ENCODE measurements at regions not wholly inside any gene's neighbourhood (a gene's known extent, or its start where the extent isn't known, plus 50 kb on each side); places are given as distances from the start of the nearest gene placed in this dataset.

DNA sequence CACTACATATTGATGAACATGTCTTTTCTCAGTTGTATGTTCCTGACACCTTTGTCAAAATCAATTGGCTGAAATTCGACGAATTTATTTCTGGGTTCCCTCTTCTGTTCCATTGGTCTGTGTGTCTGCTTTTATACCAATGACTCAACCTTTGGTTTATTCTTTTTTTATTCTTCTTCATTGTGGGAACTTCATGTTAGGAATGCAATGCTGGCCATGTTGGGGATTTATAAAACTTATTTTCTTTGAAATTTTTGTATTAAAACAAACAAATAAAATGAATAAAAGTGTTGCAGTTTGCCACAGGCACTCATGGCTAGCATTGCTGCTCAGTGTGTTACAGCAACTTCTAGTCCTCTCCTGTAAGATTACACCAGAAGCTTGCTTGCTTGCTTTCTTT, 287.8 kb downstream of the DUSP10 start:
- intact Hi-C loops (cut with micrococcal nuclease): no loop called here

DNA sequence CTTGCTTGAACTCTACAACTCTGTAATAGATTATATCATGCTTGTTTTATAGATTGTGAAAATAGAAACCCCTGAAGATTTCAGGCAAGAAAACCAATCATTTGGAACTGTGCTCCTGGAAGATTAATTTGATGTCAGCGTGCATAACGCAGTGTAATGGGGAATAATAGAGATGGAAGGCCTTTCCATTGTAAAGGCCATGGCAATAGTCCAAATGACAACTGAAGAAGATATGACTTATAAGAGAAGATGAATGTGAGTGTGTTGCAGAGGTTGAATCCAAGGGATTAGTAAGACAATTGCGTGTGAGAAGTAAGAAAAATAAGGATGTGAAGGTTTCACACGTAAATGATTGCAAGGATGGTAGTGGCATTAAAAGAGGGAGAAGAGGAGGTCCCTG, 285.0 kb downstream of the DUSP10 start:
- intact Hi-C loops (cut with micrococcal nuclease): no loop called here

DNA sequence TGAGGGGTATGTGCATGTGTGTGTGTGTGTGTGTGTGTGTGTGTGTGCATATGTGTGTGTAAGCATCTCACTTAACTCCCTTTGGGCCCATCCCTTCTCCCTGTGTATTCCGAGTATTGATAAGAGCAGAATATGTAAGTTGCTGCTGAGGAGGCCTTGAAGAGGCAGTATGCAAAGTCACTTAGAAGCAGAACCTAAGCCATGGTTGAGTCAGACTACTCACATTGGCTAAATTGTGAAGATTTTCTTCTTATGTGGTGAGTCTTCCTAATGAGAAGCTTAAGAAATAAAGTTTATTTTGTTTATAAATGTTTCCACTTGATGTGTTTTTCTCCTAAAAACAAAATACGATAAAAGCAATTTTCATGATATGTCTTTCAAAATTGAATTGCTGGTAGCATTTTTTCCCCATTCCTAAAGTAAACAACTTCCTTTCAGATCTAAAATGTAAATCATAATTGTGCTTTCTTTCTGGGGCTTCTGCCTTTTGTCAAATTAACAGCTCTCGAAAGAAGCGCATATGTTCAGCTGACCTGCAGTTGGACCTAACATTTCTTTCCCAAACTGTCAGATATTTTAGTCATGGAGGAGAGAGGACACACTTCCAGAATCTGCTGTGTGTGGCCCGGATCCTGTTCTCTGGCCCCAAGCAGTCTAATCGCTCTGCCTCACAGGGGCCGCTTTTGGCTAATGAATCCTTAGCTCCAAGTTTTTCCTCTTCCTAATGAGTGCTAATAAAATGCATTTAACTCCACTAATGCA, 284.0 kb downstream of the DUSP10 start:
- intact Hi-C loops (cut with micrococcal nuclease): no loop called here

DNA sequence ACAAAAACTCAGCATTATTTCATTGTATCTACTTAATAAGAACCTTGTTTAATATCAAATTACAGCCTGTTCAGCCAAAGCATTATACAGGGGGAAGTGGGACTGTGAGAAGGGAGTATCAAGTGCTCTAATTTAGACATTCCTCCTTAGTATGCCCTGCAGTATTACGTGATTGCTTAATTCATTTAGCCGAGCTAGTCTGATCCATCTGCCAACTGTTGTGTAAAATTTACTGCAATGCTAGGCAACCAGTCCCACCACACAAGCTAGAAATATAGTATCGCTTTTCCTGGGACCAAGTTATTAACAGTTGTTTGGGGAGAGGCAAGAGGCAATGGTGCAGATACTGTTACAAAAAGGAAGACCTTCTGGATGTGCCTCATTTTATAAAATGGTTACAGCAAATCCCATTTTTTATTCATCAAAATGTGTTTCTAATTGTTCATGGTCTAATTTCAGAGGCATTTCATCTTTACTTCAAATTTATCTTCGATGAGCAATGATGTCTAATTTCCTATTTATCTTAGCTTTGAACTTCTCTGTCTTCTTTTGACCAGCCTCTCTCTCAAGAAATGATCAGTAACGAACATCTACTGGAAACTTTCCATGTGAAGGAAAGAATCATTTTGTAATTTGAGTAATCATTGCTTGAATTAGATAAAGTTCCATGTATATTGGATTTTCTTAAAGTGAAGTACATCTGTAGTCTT, 283.3 kb downstream of the DUSP10 start:
- intact Hi-C loops (cut with micrococcal nuclease): no loop called here

DNA sequence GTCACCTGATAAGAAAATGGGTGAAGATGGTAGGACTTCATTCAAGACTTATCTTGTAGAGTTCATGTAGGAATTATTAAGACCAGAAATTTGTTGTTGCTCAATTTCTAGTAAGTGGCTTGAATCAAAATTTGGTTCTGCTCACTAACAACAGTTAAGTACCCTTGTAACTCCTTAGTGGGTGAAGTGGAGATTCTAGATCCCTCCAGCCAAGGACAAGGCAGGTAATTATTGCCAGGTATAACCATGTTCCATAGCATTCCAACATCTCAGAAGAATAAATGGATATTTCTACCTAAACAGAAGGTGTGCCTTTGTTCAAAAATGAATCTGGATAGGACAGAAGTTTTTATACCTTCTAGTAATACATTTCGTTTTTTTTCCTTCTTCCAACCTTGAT, 282.3 kb downstream of the DUSP10 start:
- intact Hi-C loops (cut with micrococcal nuclease): no loop called here

DNA sequence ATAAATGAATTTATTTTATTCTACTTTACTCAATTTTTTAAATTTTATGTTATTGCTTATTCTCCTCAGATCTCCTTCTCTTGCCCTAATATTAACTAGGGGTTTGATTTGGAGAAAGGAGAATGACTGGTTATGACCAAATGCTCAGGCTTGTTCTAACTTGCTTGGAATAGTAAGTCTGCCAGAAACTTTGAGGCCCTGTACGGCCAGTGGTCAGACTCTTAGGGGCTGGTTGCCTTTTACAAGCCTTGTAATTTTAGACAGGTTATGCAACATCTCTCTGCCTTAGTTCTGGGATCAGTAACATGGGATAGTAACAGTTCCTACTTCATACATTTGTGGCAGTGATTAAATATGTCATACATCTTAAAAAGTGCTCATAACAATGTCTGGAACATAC, 279.5 kb downstream of the DUSP10 start:
- intact Hi-C loops (cut with micrococcal nuclease): no loop called here

DNA sequence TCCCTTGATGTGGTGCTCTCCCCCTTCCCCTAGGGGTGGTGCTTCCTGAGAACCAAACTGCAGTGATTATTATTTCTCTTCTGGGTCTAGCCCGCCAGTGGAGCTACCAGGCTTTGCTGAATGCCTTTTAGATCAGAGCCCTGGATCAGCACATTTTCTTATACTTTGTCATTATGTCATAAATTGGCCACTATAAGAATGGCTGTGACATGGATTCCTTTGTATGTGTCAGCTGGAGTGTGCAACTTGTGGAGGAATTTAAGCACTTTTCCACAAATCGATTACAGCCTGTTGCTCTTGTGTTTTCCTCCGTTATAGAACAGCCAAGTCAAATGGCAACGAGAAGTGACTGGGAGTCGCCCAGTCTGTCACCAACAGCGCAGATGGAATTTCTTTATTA, 273.3 kb downstream of the DUSP10 start:
- intact Hi-C loops (cut with micrococcal nuclease): no loop called here

DNA sequence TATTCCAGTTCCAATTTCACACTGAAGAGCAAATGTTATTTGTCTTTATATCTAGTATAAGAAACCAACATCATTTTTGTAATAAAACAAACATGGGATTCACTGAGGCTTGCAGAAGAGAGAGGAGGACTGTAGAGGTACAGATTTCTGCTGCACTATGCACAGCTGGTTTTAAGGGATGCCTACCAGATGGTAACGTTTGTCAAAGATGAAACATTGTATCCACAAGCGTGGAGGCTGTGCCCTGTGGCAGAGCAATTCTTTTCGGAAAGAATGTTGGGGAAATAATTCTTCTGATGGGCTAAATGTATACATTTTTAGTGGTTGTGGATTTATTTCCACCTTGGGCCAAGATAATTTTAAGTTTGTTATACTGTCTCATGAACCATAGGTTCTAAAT, 272.4 kb downstream of the DUSP10 start:
- intact Hi-C loops (cut with micrococcal nuclease): no loop called here

DNA sequence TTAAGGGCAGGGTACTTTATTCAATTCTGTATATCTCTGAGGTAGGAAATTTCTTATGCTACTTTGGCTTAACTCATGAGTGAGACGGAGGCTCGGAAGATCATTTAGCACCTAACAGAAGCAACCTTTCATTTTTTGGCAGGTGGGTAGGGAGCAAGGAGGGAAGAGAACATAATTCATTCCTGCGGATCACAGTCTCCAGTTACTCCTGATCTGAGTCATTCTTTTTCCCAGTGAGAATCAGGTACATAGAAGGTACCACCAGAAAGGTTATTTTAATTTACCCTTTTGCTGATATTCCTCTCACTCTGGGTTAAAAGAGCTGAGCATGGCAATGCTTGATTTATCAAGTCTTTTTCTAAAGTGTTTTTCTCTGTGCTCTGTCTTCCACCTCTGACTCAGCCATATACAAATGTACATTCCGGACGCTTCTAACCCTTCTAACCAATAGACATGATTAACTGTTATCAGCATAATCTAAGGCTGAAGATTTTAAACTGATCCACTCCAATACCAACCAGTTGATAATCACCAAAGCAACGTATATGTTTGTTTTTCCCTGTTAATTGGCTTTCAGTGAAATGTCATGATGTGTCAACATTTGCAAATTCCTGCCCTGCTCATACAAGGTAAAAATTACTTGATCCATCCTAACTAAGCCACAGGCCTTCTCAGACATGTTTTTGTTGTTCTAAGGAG, 271.7 kb downstream of the DUSP10 start:
- intact Hi-C loops (cut with micrococcal nuclease): loop anchor here (10.0 kb wide), 1 partner anchor 445 kb away; no protein-coding TSS in a partner anchor

DNA sequence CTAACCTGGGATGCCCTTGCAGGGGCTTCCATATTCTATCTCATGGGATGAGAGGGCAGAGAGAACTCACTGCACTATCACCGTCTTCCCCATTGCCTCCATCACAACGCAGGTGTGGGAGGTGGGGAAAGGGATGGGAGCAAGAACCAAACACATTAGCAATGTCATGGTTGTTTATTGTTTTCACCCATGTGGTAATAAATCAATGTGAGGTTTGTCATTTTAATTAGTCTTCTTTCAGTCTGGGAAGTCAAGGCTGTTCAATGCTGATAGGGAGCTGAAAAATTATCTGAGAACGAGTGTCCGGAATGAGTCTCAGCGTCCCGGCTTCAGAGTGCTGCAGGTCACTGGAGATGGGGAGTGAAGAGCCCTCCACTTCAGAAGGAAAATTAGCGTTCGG, 268.5 kb downstream of the DUSP10 start:
- intact Hi-C loops (cut with micrococcal nuclease): loop anchor here (10.0 kb wide), 1 partner anchor 441 kb away; no protein-coding TSS in a partner anchor

DNA sequence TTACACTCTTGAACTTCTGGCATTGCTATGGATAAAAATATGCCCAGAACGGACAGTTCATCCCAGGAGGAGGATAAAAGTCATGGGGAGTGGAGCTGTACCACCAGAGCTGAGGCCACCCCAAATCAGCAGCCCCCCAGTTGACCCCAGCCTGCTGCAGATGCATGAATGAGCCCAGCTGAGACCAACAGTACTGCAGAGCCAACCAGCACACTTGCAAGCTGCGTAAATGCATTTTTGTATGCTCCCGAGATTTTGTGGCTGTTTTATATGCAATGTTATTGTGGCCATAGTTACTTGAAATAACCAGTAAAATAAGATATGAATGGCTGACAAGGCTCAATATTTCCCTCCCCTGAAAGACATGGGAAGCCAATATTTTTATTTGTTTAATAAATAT, 264.6 kb downstream of the DUSP10 start:
- intact Hi-C loops (cut with micrococcal nuclease): loop anchor here (5.0 to 10.0 kb wide), 3 partner anchors 438 to 1155 kb away; no protein-coding TSS in a partner anchor

DNA sequence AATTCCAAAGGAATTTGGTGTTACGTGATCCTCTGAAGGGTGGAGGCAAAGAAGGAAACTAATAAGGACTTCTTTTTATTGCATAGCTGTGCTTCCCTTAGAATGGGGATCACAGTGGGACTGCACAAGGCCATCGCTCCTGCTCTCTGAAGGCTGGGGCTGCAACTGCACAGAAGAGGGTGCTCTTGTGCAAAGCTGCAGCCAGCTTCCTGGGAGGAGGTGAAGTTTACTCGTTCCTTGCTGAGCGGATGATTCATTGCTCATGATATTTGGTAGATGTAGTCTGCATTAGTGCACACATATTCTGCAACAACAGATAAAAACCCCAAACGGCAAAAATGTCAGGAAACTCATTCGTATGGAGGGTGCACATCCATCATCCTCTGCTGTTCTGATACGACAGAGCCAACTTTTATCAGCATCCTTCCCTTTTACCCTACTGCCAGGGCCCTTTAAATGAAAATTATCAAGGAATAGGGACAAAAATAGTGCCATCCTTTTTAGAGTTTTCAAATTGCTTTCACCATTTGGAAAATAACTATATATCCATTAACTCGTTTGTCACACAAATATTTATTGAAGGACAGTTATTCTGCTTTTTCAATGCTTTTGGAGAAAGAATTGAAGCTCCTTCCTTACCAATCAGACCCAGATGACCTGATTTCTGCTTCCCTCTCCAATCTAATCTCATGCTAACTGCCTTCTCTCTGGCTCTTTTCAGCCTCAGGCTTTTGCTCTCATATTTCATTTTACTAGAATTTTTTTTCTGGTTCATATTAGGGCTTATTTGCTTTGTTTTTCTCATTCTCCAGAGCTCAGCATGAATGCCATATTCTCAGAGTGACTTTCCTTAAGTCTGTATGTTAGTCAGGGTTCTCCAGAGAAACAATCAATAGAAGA, 263.6 kb downstream of the DUSP10 start:
- intact Hi-C loops (cut with micrococcal nuclease): loop anchor here (1.0 to 10.0 kb wide), 6 partner anchors 264 to 1154 kb away; partner anchors contain the start of gene DUSP10

DNA sequence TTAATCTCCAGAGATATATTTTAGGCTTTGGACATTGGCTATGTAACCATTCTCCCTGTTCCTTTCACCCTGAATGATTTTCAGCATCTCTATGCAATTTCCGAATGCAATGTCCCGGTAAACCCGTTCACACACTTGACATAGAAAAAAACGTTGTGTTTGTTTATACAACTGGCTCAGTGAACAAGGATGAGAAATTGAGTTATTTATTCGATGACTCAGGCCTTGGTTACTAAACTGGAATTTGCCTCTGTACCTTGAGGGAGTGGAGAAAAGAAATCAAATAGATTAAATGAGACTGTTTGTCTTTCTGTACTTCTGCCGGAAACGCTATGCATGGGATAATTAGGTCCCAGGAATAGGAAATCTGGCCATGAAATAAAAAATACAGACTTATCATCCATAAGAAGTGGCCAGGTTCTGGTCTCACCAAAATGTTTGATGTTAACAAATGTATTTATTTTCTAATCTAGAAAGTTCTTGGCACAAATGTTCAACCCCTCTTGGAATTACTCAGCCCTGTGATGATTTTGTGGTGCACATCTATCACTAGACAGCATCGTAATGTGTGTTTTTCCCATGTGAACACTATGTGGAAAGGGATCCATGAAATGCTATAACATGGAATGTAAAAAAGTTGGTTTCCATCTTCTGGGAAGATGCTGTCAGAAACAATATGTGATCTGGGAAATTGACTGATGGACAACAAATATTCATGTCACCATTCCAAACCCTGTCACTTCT, 253.9 kb downstream of the DUSP10 start:
- intact Hi-C loops (cut with micrococcal nuclease): no loop called here

DNA sequence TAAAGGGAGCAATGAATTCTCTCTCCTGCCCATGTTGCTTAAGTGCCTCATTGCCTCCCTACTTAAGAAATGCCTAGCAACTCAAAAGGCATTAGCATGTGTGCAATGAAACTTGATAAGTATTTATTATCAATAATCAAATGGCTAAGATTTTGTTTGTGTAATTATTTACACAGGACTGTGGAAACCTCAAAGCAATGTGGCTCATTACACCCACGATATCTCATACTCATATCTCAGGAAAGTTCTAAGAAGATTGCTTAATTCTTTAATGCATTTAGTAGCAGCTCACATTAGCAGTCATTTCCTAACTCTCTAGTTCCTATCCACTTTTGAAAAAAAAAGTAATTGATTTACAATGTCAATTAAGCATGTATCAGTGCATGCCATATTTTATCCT, 253.3 kb downstream of the DUSP10 start:
- intact Hi-C loops (cut with micrococcal nuclease): no loop called here

DNA sequence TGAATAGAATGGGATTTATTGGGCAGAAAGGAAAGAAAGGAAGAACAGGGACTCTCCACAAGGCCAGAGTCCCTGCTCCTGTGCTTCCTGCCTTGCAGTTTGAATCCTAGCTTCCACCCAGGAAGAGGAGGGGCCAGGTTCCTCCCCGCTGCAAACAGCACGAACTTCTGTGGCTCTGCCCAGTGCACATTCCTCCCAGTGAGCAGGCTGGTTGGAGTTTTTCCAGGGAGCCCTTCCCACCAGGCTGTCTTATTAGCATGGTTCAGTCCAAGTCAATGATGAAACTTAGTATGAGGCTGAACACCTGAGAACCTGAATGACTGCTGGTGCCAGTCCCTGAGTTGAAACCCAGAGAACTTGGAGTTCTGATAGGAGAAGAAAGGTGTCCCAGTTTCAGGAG, 247.2 kb downstream of the DUSP10 start:
- intact Hi-C loops (cut with micrococcal nuclease): no loop called here

DNA sequence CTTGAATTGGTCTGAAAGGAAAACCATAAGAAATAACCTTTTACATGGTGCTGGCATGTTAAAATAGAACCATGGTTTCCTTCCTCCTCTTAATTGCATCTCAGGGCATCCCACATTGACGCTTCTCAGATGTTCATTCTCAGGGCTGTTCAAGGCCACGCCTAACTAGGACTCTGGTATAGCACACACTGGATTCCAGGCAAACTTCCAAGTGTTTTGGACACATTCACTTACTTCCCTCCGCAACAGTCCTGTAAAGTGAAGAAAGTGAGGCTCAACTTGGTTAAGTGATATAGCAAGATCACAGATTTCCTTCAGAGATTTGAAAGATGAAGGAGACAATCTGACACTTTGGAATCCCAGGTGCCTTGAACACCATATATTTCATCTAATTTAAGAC, 244.8 kb downstream of the DUSP10 start:
- intact Hi-C loops (cut with micrococcal nuclease): no loop called here

DNA sequence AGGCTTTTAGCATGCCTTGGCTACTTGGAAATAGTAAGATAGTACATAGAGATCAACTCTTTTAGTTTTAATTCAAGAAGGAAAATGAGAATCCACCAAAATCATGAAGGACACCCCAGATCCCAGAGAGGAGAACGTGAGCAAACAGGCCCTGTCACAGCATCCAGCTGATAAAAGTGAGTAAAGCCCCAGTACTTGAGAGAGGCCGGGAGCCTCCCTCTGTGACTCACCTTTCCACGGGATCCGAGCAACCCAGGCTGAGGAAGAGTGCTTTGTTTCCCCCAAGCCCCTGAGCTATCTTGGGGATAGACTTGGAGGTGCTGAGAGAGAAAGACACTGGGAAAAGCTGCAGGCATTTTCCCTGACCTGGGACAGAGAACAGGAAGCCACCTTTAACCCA, 238.6 kb downstream of the DUSP10 start:
- intact Hi-C loops (cut with micrococcal nuclease): no loop called here

DNA sequence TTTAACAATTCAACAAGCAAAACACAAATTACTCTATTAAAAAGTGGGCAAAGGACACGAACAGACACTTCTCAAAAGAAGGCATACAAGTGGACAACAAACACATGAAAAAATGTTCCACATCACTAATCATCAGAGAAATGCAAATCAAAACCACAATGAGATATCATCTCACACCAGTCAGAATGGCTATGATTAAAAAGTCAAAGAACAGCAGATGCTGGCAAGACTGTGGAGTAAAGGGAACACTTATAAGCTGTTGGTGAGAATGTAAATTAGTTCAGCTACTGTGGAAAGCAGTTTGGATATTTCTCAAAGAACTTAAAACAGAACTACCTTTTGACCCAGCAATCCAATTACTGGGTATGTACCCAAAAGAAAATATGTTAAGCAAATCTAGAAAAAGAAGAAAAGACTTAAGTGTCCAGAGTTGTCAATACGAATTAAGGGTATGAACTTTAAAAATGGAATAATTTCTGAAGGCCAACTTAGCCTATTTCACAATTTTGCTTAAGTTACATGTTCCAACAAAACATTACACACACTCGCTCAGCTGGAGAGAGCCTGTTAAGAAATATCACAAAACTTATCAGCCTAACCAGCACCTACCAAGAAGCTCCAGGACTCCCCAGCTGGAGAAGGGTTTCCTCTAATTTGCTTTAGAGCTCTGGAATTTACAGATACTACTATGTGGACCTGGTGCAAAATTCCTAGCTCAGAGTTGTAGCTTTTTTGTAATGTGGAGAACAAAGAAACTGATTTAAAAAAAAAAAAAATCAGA, 232.1 kb downstream of the DUSP10 start:
- intact Hi-C loops (cut with micrococcal nuclease): no loop called here

DNA sequence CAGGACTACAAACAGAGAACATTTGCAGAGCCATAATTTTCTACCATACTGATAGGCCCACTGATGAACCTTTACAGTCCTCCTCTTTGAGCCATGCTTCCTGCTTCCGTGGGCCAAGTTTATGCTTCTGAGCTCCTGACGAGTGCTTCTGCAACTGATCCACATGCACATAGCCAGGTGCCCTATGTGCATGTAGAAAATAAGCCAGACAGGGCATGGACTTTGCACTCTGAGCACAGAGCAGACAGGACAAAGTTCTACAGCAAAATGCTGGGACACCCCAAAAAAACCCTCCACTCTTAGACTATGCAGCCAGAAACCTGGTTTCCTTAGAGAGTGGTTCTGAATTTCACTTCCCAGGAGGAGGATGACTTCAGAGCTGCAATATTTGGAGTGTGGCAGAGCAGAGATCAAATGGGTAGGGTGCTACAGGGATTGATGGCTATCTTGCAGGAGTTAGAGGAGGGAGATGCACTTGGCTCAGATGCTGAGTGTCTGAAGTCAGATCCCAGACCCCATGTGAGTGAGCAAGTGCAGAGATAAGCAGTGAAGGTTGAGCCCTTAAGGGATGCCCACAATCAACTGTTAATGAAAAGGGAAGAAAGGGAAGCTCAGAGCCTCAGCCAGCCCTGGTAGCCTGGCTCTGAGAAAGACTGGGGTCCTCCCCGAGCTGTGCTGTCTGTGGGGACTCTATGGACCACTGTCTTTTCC, 230.9 kb downstream of the DUSP10 start:
- intact Hi-C loops (cut with micrococcal nuclease): no loop called here

All from T-helper 2 cell treated with Interferon-gamma antibody and Interleukin-4, amounts not matched to agents 100 ng/mL and 5 ng/mL, for 36 hours (primary cell).